GM19468 (cell line): ENCODE measurements at regions not wholly inside any gene's neighbourhood (a gene's known extent, or its start where the extent isn't known, plus 50 kb on each side); places are given as distances from the start of the nearest gene placed in this dataset.

Source experiments
- ATAC-seq: cut with Tn5 transposase; IDR thresholded peaks from one replicate; pipeline ENCODE4 v1.9.1; 2021; ENCODE audit warnings: mild to moderate bottlenecking, moderate library complexity, moderate number of reproducible peaks; ENCODE audit not compliant: unreplicated experiment; ENCODE audit errors: extremely low read depth

GRCh38 chr2:66318009-66318561, 116.8 kb upstream of the MEIS1 start:
- no peak for ATAC-seq

- ATAC-seq = no peak
These were observed 117.5 kb upstream of the MEIS1 start for GRCh38 chr2:66317268-66317890.

- no peak for ATAC-seq
These were observed 128.4 kb upstream of the MEIS1 start for GRCh38 chr2:66306483-66306882.

GRCh38 chr2:66305718-66306117, 129.2 kb upstream of the MEIS1 start:
- no peak for ATAC-seq

GRCh38 chr2:66303471-66303870, 131.5 kb upstream of the MEIS1 start:
- no peak for ATAC-seq

GRCh38 chr2:66301767-66302140, 133.2 kb upstream of the MEIS1 start:
- no peak for ATAC-seq

GRCh38 chr2:66301022-66301766, 133.7 kb upstream of the MEIS1 start:
- no peak for ATAC-seq

- no peak for ATAC-seq
These were observed 151.1 kb upstream of the MEIS1 start for GRCh38 chr2:66283787-66284186.

- no peak for ATAC-seq
These were observed 152.9 kb upstream of the MEIS1 start for GRCh38 chr2:66281980-66282379.

GRCh38 chr2:66279024-66279423, 155.9 kb upstream of the MEIS1 start:
- no peak for ATAC-seq

- ATAC-seq = no peak
These were observed 158.9 kb upstream of the MEIS1 start for GRCh38 chr2:66275984-66276383.

GRCh38 chr2:66273933-66274490, 160.9 kb upstream of the MEIS1 start:
- ATAC-seq = no peak

GRCh38 chr2:66272751-66273150, 162.2 kb upstream of the MEIS1 start:
- ATAC-seq = no peak

- ATAC-seq = no peak
These were observed 163.1 kb upstream of the MEIS1 start for GRCh38 chr2:66271777-66272176.

- no peak for ATAC-seq
These were observed 164.7 kb upstream of the MEIS1 start for GRCh38 chr2:66270247-66270646.

GRCh38 chr2:66269166-66269565, 165.8 kb upstream of the MEIS1 start:
- ATAC-seq = no peak

GRCh38 chr2:66268756-66269155, 166.2 kb upstream of the MEIS1 start:
- no peak for ATAC-seq

GRCh38 chr2:66264354-66264753, 170.6 kb upstream of the MEIS1 start:
- no peak for ATAC-seq

- no peak for ATAC-seq
These were observed 179.1 kb upstream of the MEIS1 start for GRCh38 chr2:66255867-66256266.

- no peak for ATAC-seq
These were observed 179.8 kb upstream of the MEIS1 start for GRCh38 chr2:66255136-66255535.

GRCh38 chr2:66253066-66253465, 181.9 kb upstream of the MEIS1 start:
- ATAC-seq = no peak
